ENCODE measurements at regions not wholly inside any gene's neighbourhood (a gene's known extent, or its start where the extent isn't known, plus 50 kb on each side); places are given as distances from the start of the nearest gene placed in this dataset.

GRCh38 chr5:158235159-158235547 lies 376.2 kb upstream of the CLINT1 start:
- ATAC-seq (no peak; the same call in 1 of the 2 replicates), DNase-seq (ENCODE audit: low spot score) (no peak)
- TF ChIP-seq CREM (CRISPR knock-in tag; IDR thresholded peaks at IDR 0.05), result no peak
- TF ChIP-seq, protein P1, sequence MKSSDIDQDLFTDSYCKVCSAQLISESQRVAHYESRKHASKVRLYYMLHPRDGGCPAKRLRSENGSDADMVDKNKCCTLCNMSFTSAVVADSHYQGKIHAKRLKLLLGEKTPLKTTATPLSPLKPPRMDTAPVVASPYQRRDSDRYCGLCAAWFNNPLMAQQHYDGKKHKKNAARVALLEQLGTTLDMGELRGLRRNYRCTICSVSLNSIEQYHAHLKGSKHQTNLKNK (CRISPR knock-in tag; IDR thresholded peaks at IDR 0.05), result no peak
- TF ChIP-seq TP53 (CRISPR knock-in tag; IDR thresholded peaks at IDR 0.05), result no peak
- TF ChIP-seq NR2C2 (CRISPR knock-in tag; IDR thresholded peaks at IDR 0.05), result no peak
- TF ChIP-seq, protein P2, sequence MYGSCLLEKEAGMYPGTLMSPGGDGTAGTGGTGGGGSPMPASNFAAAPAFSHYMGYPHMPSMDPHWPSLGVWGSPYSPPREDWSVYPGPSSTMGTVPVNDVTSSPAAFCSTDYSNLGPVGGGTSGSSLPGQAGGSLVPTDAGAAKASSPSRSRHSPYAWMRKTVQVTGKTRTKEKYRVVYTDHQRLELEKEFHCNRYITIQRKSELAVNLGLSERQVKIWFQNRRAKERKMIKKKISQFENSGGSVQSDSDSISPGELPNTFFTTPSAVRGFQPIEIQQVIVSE (CRISPR knock-in tag; IDR thresholded peaks at IDR 0.05; ENCODE audit: borderline replicate concordance), result no peak
- TF ChIP-seq SP1 (CRISPR knock-in tag; conservative IDR thresholded peaks at IDR 0.05), result no peak
- TF ChIP-seq ZNF396 (CRISPR knock-in tag; IDR thresholded peaks at IDR 0.05; ENCODE audit: borderline replicate concordance), result no peak
- TF ChIP-seq AFF4 (CRISPR knock-in tag; IDR thresholded peaks at IDR 0.05; ENCODE audit: borderline replicate concordance), result no peak
- no peak for TF ChIP-seq HMGA2 (CRISPR knock-in tag; IDR thresholded peaks at IDR 0.05)
- no peak for TF ChIP-seq NR1H2 (CRISPR knock-in tag; IDR thresholded peaks at IDR 0.05)
- TF ChIP-seq, protein P3, sequence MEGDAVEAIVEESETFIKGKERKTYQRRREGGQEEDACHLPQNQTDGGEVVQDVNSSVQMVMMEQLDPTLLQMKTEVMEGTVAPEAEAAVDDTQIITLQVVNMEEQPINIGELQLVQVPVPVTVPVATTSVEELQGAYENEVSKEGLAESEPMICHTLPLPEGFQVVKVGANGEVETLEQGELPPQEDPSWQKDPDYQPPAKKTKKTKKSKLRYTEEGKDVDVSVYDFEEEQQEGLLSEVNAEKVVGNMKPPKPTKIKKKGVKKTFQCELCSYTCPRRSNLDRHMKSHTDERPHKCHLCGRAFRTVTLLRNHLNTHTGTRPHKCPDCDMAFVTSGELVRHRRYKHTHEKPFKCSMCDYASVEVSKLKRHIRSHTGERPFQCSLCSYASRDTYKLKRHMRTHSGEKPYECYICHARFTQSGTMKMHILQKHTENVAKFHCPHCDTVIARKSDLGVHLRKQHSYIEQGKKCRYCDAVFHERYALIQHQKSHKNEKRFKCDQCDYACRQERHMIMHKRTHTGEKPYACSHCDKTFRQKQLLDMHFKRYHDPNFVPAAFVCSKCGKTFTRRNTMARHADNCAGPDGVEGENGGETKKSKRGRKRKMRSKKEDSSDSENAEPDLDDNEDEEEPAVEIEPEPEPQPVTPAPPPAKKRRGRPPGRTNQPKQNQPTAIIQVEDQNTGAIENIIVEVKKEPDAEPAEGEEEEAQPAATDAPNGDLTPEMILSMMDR (IDR thresholded peaks at IDR 0.05), result no peak
- no peak for TF ChIP-seq ZBTB43 (CRISPR knock-in tag; IDR thresholded peaks at IDR 0.05)
- TF ChIP-seq FOXJ3 (CRISPR knock-in tag; IDR thresholded peaks at IDR 0.05; ENCODE audit: borderline replicate concordance), result no peak
- no peak for TF ChIP-seq NR3C1 (CRISPR knock-in tag; conservative IDR thresholded peaks at IDR 0.05; ENCODE audit: low read depth)
- TF ChIP-seq JUN (CRISPR knock-in tag; IDR thresholded peaks at IDR 0.05), result no peak
- TF ChIP-seq TEAD4 (CRISPR knock-in tag; IDR thresholded peaks at IDR 0.05), result no peak
- no peak for TF ChIP-seq ERG (CRISPR knock-in tag; IDR thresholded peaks at IDR 0.05)
- TF ChIP-seq ETV6 (CRISPR knock-in tag; IDR thresholded peaks at IDR 0.05), result no peak
- no peak for TF ChIP-seq OVOL2 (CRISPR knock-in tag; IDR thresholded peaks at IDR 0.05; ENCODE audit: borderline replicate concordance)
- H3K27me3 Mint-ChIP-seq (ENCODE audit: low read depth), result no peaks in the 10 kb centered on the region; the same call in 1 of the 2 replicates
- no peaks in the 10 kb centered on the region for H3K36me3 Mint-ChIP-seq
- POLR2A ChIA-PET, result no interaction called here
- CTCF ChIA-PET, result interaction anchor here (0.6 kb wide), 1 partner anchor 11 kb away, joined by 6 read pairs; no protein-coding TSS in a partner anchor
- H3K4me3 Mint-ChIP-seq, result no peak overlapping the region
- peaks cover 5% of the 10 kb centered on the region for H3K9me3 Mint-ChIP-seq
- H3K4me1 Mint-ChIP-seq, result peaks cover 4% of the 10 kb centered on the region; the same call in 1 of the 2 replicates
- no peak overlapping the region for H3K27ac Mint-ChIP-seq

All from WTC11 (cell line).